GM12872 (cell line): ENCODE measurements at regions not wholly inside any gene's neighbourhood (a gene's known extent, or its start where the extent isn't known, plus 50 kb on each side); places are given as distances from the start of the nearest gene placed in this dataset.

Experiments
- CTCF ChIP-seq: IDR thresholded peaks from 3 replicates; pipeline ENCODE4 v1.5.1; 2011; ENCODE audit warnings: low read depth, mild to moderate bottlenecking, low read length, moderate library complexity; ENCODE audit not compliant: insufficient read depth

GRCh38 chr7:106744563-106745091 lies 83.7 kb upstream of the CCDC71L start:
- no peak for TF ChIP-seq CTCF

- no peak for TF ChIP-seq CTCF
Measured at GRCh38 chr7:106747804-106748203, 86.8 kb upstream of the CCDC71L start.

GRCh38 chr7:106749165-106749564 lies 88.2 kb upstream of the CCDC71L start:
- no peak for TF ChIP-seq CTCF

- TF ChIP-seq CTCF, result no peak
Measured at GRCh38 chr7:106750773-106751172, 89.8 kb upstream of the CCDC71L start.

GRCh38 chr7:106752367-106752766 lies 91.4 kb upstream of the CCDC71L start:
- TF ChIP-seq CTCF, result no peak

- no peak for TF ChIP-seq CTCF
Measured at GRCh38 chr7:106755641-106756040, 94.7 kb upstream of the CCDC71L start.

GRCh38 chr7:106756071-106756470 lies 95.1 kb upstream of the CCDC71L start:
- no peak for TF ChIP-seq CTCF
